RPMI8226 (cell line): ENCODE measurements at regions not wholly inside any gene's neighbourhood (a gene's known extent, or its start where the extent isn't known, plus 50 kb on each side); places are given as distances from the start of the nearest gene placed in this dataset.
A peak's percentile ranks its signal among the peaks of the same experiment; 100 is the strongest.
"Not testable (repeated sequence)": the region's sequence is repeated elsewhere in the genome, so short reads cannot be mapped to it uniquely, and the experiment has no call there.

Experiments used
- DNase-seq: peaks from one replicate; pipeline ENCODE4 v3.0.0-alpha.2; 2015

GRCh38 chr17:33862772-33863602, 392.1 kb upstream of the CCL2 start:
- no peak for DNase-seq

- DNase-seq, result no peak
Measured at GRCh38 chr17:33864758-33865229, 390.3 kb upstream of the CCL2 start.

- no peak for DNase-seq
Measured at GRCh38 chr17:33868899-33869298, 386.2 kb upstream of the CCL2 start.

DNA sequence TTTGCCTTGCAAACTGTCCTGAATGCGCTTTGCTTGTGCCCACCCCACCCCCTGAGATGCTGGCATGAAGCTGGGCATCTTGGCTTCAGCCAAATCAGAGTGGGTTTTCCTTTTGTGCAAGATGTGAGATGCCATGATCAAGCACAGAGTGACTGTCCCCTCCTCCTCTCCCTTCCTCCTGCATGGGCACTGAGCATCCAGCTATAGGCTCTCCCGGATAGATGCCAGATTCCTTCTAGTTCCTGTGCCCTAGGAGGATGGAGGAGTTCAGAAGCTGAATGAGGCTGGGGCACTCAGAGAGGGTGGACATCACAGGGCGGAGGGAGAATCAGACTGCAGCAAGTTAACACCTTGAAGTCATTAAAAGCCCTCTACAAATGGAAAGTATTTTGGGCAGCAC, 384.1 kb upstream of the CCL2 start:
- no peak for DNase-seq

GRCh38 chr17:33871720-33872540, 383.2 kb upstream of the CCL2 start:
- no peak for DNase-seq

GRCh38 chr17:33873201-33873617, 381.9 kb upstream of the CCL2 start:
- no peak for DNase-seq

- peak; percentile 44 for DNase-seq
Measured at GRCh38 chr17:33874617-33875060, 380.4 kb upstream of the CCL2 start.

- no peak for DNase-seq
Measured at GRCh38 chr17:33875973-33876372, 379.1 kb upstream of the CCL2 start.

DNA sequence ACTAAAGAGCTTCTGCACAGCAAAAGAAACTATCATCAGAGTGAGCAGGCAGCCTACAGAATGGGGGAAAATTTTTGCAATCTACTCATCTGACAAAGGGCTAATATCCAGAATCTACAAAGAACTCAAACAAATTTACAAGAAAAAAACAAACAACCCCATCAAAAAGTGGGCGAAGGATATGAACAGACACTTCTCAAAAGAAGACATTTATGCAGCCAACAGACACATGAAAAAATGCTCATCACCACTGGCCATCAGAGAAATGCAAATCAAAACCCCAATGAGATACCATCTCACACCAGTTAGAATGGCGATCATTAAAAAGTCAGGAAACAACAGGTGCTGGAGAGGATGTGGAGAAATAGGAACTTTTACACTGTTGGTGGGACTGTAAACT, 372.8 kb upstream of the CCL2 start:
- DNase-seq, result not testable (repeated sequence)

- not testable (repeated sequence) for DNase-seq
Measured at GRCh38 chr17:33882677-33883076, 372.4 kb upstream of the CCL2 start.

GRCh38 chr17:33888455-33888854, 366.6 kb upstream of the CCL2 start:
- no peak for DNase-seq

DNA sequence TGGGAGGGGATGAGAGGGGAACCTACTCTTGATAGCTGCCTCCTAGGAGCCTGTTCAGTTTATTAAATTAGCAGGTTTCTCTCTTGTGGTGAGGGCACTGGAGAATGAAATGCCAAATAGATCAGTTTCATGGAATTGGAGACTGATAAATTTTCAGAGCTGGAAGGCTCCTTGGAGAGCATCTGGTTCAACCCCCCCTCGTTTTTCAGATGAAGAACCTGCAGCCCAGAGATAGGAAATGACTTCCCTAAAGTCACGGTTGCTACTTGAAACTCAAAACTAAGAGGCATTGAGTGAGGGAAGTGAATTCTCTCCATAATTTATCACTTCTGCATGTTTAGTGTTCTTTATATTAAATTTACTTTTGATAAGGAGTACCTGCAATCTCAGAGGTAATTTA, 366.0 kb upstream of the CCL2 start:
- no peak for DNase-seq

DNA sequence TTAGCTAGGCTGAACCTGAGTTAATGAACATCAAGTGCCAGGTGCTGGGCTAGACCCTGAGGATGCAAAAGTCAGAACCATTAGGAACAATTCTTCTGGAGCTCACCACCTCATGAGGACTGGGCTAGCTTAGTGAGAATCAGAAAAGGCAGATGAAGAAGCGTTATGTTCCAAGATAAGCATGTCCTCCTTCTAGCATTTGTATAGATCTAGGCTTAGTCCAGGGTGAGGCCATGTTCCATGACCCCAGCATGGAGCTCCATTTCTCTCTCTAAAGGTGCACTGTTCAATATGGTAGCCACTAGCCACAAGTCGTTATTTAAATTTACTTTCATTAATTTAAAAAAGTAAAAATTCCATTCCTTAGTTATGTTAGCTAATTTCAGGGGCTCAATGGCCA, 365.3 kb upstream of the CCL2 start:
- DNase-seq, result no peak

DNA sequence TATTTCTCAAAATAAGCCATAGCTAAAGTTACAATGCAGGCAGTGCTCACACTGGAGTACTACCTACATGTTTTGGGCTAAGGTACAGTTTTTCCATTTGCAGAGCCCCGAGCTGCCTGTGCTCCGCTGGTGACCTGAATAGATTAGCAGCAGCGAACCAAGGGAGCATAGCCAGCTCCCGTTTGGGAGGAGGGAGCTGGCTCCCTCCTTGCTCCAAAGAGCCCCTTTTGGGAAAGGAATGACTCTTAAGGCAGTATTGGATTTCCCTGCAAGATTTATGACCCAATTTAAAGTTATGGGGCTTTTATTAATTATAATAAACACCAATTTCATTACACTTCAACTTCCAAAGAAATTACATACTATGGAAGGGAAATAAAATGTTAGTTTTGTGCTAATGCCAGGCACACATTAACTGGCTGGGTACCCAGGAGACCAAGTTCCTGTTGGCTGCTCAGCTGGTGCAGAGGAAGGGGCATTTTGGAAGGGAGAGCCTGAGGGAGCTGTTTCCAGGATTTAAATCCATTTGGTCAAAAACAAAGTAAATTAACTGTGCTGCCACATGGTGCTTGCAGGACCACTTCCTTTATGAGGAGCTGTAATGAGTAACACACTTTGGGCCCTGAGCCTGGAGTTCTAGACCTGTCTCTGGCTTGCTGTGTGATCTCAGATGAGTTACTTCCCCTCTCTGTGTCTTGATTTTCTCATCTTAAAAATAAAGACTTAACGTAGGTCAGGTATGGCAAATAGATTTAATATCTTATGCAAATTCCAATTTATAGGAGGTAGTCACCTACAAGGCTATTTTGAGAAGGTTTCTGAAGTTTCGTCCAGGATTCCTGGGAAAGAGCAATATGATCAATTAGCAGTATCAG, 362.1 kb upstream of the CCL2 start:
- no peak for DNase-seq

GRCh38 chr17:33895491-33895890, 359.6 kb upstream of the CCL2 start:
- no peak for DNase-seq

- no peak for DNase-seq
Measured at GRCh38 chr17:33896263-33896662, 358.8 kb upstream of the CCL2 start.

GRCh38 chr17:33901085-33901484, 354.0 kb upstream of the CCL2 start:
- DNase-seq, result no peak

- no peak for DNase-seq
Measured at GRCh38 chr17:33902901-33903449, 352.1 kb upstream of the CCL2 start.

DNA sequence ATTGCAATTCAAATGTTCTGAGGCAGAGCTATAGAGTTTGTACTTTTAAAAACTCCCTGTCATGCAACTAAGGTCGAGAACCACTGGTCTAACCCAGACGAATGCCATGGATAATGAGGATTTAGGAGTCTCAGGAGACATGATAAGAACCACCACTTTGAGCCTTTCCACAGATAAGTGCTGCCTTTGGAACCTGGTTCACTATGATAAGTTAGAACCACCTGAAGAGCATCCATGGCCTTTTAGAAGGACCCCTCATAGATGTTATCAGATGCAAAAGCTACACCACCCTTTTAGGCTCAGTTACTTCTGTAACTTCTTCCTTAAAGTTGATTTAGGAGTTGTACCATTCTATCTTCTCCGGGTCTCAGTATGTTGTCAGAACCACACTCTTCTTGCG, 350.6 kb upstream of the CCL2 start:
- no peak for DNase-seq

DNA sequence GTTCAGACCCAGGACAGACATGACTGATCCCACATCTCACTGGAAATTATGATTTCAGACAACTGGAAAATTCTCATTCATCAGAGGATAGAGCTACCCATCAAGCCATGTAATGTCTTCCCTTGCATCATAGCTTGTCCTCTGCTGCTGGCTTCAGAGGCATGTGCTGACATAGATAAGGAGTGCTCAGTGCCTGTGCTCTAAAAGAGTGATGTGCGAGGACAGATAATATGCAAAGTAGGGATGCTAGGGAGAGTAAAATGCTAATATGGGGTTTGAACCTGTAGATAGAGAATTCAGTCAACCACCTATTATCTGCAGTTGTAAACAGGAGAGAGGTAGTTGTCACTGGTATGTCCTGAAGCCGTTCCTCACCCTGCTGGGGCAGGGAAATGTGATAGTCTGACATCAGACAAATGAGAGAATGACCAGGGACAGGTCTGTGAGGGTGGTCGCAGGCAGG, 349.7 kb upstream of the CCL2 start:
- DNase-seq, result no peak

- no peak for DNase-seq
Measured at GRCh38 chr17:33908363-33909064, 346.6 kb upstream of the CCL2 start.
